OCI-LY1 (cell line): ENCODE measurements at regions not wholly inside any gene's neighbourhood (a gene's known extent, or its start where the extent isn't known, plus 50 kb on each side); places are given as distances from the start of the nearest gene placed in this dataset.

Experiments used
- H2AFZ ChIP-seq: fragments of 200-600 bp; sonication (generic), shearing (Covaris generic); 2 replicates; pipeline ENCODE4 v1.6.0; 2014; ENCODE audit warnings: antibody characterized with exemption, mild to moderate bottlenecking, low read length
- H3F3A ChIP-seq: fragments of 200-600 bp; sonication (generic), shearing (Covaris generic); 2 replicates; pipeline ENCODE4 v1.6.0; 2014; ENCODE audit warnings: mild to moderate bottlenecking, antibody characterized with exemption, low read length, moderate library complexity; ENCODE audit not compliant: insufficient read depth
- H3K27ac ChIP-seq: fragments of 200-600 bp; sonication (generic); 2 replicates; pipeline ENCODE4 v1.5.1; 2014; ENCODE audit warnings: low read length, mixed run types, mild to moderate bottlenecking, low read depth; ENCODE audit not compliant: poor library complexity, severe bottlenecking
- H3K27me3 ChIP-seq: fragments of 200-600 bp; sonication (generic); 2 replicates; pipeline ENCODE4 v1.6.0; 2014; ENCODE audit warnings: antibody characterized with exemption, mild to moderate bottlenecking, low read length, moderate library complexity; ENCODE audit not compliant: insufficient read depth
- H3K36me3 ChIP-seq: fragments of 200-600 bp; sonication (generic); 2 replicates; pipeline ENCODE4 v1.6.1; 2014; ENCODE audit warnings: mild to moderate bottlenecking, antibody characterized with exemption, low read length, moderate library complexity, mixed read lengths; ENCODE audit not compliant: insufficient read depth
- H3K4me1 ChIP-seq: fragments of 200-600 bp; sonication (generic); 2 replicates; pipeline ENCODE4 v1.5.1; 2014; ENCODE audit warnings: mild to moderate bottlenecking, low read length, moderate library complexity; ENCODE audit not compliant: insufficient read depth, severe bottlenecking
- H3K4me2 ChIP-seq: fragments of 200-600 bp; sonication (generic), shearing (Covaris generic); 2 replicates; pipeline ENCODE4 v1.6.1; 2014; ENCODE audit warnings: low read length
- H3K4me3 ChIP-seq: fragments of 200-600 bp; sonication (generic); 2 replicates; pipeline ENCODE4 v1.5.1; 2014; ENCODE audit warnings: low read length, low read depth, mild to moderate bottlenecking, mixed read lengths; ENCODE audit not compliant: poor library complexity, severe bottlenecking
- H3K79me2 ChIP-seq: fragments of 200-600 bp; shearing (Covaris generic); 2 replicates; pipeline ENCODE4 v1.6.1; 2016; ENCODE audit warnings: mixed run types, low read length, mixed read lengths; ENCODE audit not compliant: insufficient read depth
- H3K9ac ChIP-seq: fragments of 200-600 bp; sonication (generic), shearing (Covaris generic); 2 replicates; pipeline ENCODE4 v1.6.1; 2014; ENCODE audit warnings: mild to moderate bottlenecking, low read length, mixed read lengths
- H3K9me2 ChIP-seq: fragments of 200-600 bp; sonication (generic), shearing (Covaris generic); 2 replicates; pipeline ENCODE4 v1.6.1; 2014; ENCODE audit warnings: low read depth, mild to moderate bottlenecking, low read length, mixed read lengths
- H3K9me3 ChIP-seq: fragments of 200-600 bp; shearing (Covaris generic); 2 replicates; pipeline ENCODE4 v1.6.1; 2014; ENCODE audit warnings: low read length, mixed read lengths
- H4K20me1 ChIP-seq: fragments of 200-600 bp; sonication (generic), shearing (Covaris generic); 2 replicates; pipeline ENCODE4 v1.6.0; 2016; ENCODE audit warnings: mild to moderate bottlenecking, low read length; ENCODE audit not compliant: insufficient read depth
- CTCF ChIP-seq: fragments of 200-600 bp; sonication (generic), shearing (Covaris generic); IDR thresholded peaks from 2 replicates; pipeline ENCODE4 v1.5.1; 2017; ENCODE audit warnings: mild to moderate bottlenecking, antibody characterized with exemption, low read length, moderate library complexity, mixed read lengths
- EZH2 ChIP-seq: fragments of 200-600 bp; sonication (generic), shearing (Covaris generic); IDR thresholded peaks from 2 replicates; pipeline ENCODE4 v1.8.0; 2017; ENCODE audit warnings: borderline replicate concordance, mixed run types, mild to moderate bottlenecking, antibody characterized with exemption, low read length, moderate library complexity, mixed read lengths

GRCh38 chr5:82426464-82427154, 148.5 kb upstream of the RPS23 start:
- no peaks in the 10 kb centered on the region for H3K9me2 ChIP-seq
- H3K36me3 ChIP-seq: no peaks in the 10 kb centered on the region
- no peaks in the 10 kb centered on the region for H3K79me2 ChIP-seq
- H4K20me1 ChIP-seq: no peaks in the 10 kb centered on the region
- H3K4me1 ChIP-seq: no peaks in the 10 kb centered on the region
- H3K4me3 ChIP-seq: no peak overlapping the region
- H3K9me3 ChIP-seq: no peaks in the 10 kb centered on the region
- no peak overlapping the region for H3K4me2 ChIP-seq
- no peaks in the 10 kb centered on the region for H3K27me3 ChIP-seq
- TF ChIP-seq CTCF: no peak
- TF ChIP-seq EZH2: no peak
- no peak overlapping the region for H3K9ac ChIP-seq
- H3F3A ChIP-seq: no peaks in the 10 kb centered on the region
- H2AFZ ChIP-seq: no peak overlapping the region
- no peak overlapping the region for H3K27ac ChIP-seq

- H3K4me3 ChIP-seq: no peak overlapping the region
- no peaks in the 10 kb centered on the region for H3K79me2 ChIP-seq
- H3F3A ChIP-seq: no peaks in the 10 kb centered on the region
- no peaks in the 10 kb centered on the region for H3K9me2 ChIP-seq
- TF ChIP-seq CTCF (no peak), EZH2 (no peak)
- H3K27me3 ChIP-seq: no peaks in the 10 kb centered on the region
- no peaks in the 10 kb centered on the region for H3K9me3 ChIP-seq
- no peak overlapping the region for H3K4me2 ChIP-seq
- no peak overlapping the region for H3K27ac ChIP-seq
- no peaks in the 10 kb centered on the region for H3K36me3 ChIP-seq
- no peaks in the 10 kb centered on the region for H4K20me1 ChIP-seq
- no peaks in the 10 kb centered on the region for H3K4me1 ChIP-seq
- H3K9ac ChIP-seq: no peak overlapping the region
- no peak overlapping the region for H2AFZ ChIP-seq
Observed at GRCh38 chr5:82425591-82425990, 147.4 kb upstream of the RPS23 start.

- no peaks in the 10 kb centered on the region for H3K36me3 ChIP-seq
- H4K20me1 ChIP-seq: no peaks in the 10 kb centered on the region
- no peak overlapping the region for H3K9ac ChIP-seq
- H3K27me3 ChIP-seq: no peaks in the 10 kb centered on the region
- H3K9me2 ChIP-seq: no peaks in the 10 kb centered on the region
- no peaks in the 10 kb centered on the region for H3K79me2 ChIP-seq
- H3K4me3 ChIP-seq: no peak overlapping the region
- no peak overlapping the region for H2AFZ ChIP-seq
- no peak overlapping the region for H3K4me2 ChIP-seq
- no peak for TF ChIP-seq EZH2
- TF ChIP-seq CTCF: no peak
- no peaks in the 10 kb centered on the region for H3K9me3 ChIP-seq
- no peak overlapping the region for H3K27ac ChIP-seq
- no peaks in the 10 kb centered on the region for H3F3A ChIP-seq
- no peaks in the 10 kb centered on the region for H3K4me1 ChIP-seq
Observed at GRCh38 chr5:82424211-82424610, 146.1 kb upstream of the RPS23 start.
